ENCODE measurements at regions not wholly inside any gene's neighbourhood (a gene's known extent, or its start where the extent isn't known, plus 50 kb on each side); places are given as distances from the start of the nearest gene placed in this dataset.
"Not testable (repeated sequence)": the region's sequence is repeated elsewhere in the genome, so short reads cannot be mapped to it uniquely, and the experiment has no call there.

DNA sequence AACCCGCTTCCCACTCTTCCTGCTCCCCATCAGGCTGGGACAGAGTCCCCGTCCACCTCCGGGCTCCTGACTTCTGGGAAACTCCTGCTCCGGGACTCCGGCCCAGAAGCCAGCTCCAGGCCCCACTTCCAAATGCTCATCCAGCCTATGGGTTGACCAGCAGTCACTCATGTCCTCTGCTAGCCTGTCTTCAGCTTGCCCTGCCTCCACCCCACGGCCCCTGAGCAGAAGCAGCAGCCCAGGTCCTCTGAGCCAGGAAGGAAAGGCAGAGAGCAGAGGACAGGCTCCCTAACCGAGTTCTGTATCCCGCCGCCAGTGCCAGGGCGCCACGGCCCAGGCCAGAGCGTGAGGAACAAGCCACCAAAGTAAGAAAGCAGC, 86.4 kb upstream of the ID2 start:
- no peak for DNase-seq

DNA sequence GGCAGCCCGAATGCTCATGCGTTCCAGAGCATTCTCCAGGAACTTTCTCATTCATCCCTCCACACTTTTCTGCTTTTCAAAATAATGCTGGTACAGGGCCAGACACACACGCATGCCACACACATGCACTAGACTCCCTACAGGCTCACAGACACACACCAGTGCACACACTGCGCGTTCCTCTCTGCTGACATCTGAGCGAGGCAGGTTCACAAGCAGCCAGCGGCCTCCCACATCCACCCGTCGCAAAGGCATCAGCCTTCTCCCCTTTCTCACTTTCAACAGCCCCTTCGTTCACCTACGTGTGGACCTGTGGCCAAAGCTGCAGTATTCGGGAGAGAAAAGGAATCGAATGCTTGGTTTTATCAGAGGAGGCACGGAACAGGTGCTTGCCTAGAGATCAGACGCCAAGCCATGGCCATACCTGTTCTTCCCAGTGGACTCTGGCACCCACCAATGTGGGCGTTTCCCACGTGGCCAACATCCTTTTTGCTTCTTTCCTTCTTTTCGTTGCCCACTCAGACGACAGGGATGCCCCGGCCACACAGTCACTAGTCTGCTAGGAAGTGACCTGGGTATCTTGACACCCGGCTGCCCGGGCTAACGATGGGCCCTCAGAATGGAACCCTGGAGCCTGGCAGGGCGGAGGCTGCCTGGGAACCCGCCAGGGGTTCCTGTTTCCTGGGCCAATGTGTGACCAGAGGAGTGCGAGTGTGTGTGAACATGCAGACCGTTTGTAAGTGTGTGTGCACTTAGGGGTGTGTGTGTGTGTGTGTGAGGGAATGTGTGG, 85.8 kb upstream of the ID2 start:
- DNase-seq = no peak

DNA sequence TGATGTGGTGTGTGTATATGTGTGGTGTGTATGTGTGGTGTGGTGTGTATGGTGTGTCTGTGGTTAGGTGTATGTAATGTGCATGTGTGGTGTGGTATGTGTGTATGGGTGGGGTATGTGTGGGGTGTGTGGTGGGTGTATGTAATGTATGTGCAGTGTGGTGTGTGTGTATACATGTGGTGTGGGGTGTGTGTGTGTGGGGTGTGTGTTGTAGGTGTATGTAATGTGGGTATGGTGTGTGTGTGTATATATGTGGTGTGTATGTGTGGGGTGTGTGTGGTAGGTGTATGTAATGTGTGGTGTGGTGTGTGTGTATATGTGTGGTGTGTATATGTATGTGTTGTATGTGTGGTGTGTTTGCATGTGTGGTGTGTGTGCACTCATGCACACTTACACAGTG, 84.8 kb upstream of the ID2 start:
- no peak for DNase-seq

DNA sequence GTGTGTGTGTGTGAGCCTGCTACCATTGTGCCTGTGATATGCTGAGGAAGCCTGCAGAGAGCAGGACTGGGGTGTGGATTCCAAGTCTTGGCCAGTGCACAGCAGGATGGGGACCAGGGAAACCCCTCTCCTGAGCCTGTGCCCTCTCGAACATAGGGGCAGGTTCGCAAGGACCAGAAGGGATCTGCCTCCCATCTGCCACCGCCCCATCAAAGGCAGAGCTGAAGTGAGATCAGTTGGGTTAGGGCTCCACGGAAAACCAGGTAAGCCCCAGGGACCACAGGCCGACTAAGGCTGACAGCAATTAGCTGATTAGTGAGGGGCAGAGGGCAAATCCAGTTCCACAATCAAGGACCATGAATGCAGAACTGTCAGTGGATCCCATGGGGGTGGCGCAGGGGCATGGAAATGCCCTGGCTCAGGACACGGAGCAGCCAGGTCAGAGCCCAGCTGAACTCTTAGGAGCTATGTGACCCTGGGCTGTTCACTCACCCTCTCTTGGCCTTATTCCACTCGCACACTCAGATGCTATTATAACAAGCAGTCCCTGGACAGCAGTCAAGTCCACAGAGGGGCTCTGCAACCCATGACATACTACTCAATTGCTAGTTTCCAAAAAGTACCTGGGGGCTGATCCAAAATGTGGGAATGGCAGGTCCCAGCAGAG, 84.2 kb upstream of the ID2 start:
- DNase-seq = no peak

DNA sequence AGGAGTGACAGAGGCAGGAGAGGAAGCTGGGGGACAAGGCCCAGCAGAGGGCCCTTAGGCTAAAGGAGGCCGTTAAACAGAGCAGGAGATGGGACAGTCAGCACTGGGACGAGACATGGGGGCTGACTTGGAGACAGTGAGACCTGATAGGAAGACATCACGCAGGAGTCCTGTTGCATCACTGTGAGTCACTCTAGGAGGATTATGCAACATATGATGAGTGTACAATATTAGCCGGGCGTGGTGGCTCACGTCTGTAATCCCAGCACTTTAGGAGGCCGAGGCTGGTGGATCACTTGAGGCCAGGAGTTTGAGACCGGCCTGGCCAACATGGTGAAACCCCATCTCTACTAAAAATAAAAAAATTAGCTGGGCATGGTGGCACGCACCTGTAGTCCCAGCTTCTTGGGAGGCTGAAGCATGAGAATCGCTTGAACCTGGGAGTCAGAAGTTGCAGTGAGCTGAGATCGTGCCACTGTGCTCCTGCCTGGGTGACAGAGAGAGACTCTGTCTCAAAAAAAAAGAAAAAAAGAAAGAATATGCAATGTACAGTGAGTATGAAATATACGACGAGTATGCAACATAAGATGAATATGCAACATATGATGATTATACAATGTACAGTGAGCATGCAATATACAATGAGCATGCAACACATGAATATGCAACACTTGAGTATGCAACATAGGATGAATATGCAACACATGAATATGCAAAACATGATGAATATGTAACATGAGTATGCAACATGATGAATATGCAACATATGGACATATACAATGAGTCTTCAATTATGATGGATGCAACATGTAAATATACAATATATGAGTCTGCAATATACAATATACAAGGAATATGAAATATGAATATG, 83.3 kb upstream of the ID2 start:
- no peak for DNase-seq

DNA sequence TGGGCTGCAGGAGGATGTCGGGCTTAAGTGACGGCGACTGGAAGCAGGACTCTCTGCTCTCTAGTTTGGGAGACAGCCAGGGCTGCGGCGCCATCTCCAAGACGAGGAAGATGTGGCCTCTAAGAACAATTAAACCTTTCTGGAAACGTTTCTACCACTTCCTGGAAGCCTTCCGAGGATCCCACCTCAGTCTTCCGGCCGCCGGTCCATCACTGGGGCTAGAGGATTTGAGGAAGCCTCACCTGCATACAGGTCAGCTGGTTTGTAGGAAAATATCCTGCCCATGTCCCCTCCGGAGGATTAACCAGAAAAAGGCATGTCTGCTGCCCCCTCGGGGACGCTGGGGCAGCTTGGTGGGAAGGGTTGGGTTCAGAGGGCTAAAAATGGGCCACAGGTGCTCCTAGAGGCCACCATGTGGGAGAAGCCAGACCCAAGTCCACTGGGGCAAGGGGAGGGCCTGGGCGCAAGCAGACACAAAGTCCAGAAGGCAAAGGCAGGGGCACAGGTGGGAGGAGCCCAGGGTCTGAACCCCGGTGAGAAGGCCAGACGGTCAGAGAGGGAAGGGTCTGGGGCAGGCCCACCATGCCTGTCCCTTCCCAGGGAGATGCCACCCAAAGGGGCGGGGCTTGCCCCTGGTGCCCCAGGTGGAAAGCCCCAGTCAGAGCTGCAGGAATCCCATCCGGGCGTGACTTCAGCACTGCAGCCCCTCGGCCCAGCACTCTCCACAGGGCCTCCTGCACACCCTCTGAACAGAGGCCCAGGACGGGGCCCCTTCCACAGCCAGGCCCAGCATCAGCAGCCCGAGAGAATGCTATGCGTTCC, 82.2 kb upstream of the ID2 start:
- DNase-seq = no peak

DNA sequence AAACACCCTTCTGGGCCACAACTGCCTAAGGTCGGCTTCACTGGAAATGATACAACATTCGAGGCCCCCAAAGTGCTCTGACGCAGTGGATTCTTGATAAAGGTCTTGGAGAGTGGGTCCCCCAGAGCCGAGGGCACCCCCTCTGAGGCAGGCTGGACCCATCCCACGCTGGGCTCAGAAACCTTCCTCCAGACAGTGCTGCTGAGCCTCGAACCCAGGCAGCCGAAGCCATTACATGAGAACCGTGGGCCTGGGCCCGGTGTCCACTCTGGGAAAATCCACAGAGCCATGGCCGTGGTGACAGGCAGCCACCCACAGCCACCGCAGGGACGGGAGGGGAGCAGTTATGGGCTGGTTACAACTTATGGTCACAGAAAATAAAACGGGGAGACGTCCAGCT, 81.4 kb upstream of the ID2 start:
- DNase-seq = no peak

DNA sequence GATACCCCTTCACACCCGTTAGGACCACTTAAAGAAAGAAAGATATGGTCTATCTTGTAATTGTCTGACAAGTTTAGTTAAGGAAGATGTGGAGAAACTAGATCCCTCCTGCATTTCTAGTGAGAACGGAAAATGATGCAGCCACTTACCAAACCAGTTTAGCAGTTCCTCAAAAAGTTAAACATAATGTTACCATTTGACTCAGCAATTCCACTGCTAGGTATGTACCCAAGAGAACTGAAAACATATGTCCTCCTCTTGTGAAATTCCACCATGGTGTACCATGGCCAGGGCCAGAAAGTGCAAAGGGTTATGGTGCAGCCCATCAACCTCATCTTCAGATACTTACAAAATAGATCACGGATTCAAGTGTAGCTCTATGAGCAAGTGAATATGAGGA, 79.0 kb upstream of the ID2 start:
- DNase-seq = no peak

DNA sequence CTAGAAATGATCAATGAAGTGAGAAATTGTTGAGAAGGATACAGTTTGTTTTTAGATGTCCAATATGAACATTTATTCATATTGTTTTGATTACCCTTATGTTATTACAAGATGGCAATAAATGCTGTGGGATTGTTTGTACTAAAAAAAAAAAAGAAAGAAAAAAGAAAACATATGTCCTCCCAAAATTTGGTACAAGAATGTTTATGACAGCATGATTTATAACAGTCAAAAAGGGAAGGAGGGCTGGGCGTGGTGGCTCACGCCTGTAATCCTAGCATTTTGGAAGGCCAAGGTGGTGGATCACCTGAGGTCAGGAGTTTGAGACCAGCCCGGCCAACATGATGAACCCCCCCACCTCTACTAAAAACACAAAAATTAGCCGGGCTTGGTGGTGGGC, 78.5 kb upstream of the ID2 start:
- DNase-seq = not testable (repeated sequence)

DNA sequence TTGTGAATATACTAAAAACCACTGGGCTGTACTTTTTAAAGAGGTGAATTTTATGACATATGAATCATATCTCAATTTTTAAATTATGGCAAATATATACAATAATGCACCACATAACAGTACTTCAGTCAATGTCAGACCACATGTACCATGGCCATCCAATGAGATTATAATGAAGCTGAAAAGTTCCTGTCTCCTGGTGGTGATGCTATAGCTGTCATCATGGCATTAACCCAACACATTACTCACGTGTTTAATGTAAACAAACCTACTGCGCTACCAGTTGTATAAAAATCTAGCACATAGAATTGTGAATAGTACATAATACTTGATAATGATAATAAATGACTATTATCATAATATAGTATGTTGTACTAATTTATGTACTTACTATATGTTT, 77.6 kb upstream of the ID2 start:
- DNase-seq = no peak

DNA sequence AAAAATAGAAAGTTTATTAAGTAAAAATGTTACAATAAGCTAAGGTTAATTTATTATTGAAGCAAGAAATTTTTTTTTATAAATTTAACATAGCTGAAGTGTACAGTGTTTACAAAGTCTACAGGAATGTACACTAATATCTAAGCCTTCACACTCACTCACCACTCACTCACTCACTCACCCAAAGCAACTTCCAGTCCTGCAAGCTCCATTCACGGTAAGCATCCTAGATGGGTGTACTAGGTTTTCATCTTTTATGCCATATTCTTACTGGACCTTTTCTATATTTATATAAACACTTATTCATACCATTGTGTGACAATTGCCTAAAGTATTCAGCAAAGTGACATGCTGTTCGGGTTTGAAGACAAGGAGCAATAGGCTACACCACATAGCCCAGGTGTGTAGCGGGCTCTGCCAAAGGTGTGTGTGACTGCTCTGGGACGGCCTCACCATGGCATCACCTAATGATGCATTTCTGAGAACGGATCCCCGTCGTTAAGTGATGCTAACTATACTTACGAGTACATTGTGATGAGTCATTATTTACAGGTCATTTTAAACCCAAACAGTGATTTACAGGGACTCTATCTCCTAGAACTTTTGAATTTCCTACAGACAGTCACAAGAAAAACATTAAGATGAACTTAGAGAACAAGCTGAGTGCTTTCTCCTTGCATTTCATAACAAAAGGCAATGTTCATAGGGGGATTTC, 76.3 kb upstream of the ID2 start:
- peak; percentile 27 for DNase-seq

DNA sequence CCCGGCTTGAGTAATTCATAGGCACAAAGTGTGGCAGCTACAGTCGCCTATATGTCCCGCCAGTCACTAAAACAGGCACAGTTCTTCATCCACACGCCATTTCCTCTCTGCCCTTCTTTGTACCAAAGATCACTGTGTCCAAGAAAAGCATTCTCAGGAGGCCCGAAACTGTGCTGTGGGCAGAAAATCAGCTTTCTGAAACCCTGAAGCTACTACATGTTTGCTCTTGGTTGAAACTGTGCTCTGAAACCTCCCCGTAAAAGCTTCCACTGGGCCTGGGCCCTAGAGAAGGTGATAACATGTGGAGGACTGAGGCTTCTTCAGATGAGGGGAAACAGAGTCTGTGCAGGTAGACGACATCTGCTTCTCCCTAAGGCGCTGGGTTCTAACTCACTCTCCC, 75.6 kb upstream of the ID2 start:
- peak; percentile 76 for DNase-seq

DNA sequence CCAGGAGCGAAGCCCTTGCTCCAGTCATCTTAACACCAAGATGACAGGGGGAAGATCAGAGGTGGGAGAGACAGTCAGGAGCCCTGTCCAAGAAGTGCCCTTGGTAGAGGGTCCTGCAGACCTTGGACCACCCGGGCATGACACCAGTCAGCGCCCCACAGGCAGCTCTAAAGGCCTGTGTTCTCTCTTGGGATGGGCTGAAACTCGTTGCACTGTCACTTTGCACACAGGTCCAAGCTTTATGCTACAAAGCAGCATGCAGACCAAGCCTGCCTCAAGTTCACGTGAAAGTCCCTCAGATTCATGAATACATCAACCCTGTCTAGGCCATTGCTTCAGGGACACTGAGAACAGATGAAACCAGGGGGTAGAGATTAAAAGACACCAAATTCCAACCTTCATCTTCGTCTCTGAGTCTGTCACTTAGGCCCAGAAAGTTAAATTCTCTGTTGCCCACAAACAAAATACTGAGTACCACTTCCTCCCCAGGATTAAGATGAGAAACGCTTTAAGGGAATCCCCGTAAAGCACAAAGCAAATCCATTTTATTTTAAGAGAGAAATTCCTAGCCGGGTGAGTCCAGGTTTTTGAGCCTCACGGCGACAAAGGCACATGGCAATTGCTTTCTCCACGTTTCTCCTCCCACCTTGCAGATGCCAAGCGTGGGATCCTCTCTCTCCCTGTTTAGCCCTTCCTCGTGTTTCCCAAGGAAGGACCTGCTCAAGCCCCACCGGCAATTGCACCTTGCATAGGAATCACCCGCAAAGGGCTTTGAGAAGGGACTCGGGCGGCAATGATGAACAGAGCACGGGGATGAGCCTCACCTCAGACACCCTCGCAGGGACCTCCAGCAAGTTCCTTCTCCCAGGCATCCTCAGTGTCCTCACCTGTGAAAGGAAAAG, 75.0 kb upstream of the ID2 start:
- no peak for DNase-seq

DNA sequence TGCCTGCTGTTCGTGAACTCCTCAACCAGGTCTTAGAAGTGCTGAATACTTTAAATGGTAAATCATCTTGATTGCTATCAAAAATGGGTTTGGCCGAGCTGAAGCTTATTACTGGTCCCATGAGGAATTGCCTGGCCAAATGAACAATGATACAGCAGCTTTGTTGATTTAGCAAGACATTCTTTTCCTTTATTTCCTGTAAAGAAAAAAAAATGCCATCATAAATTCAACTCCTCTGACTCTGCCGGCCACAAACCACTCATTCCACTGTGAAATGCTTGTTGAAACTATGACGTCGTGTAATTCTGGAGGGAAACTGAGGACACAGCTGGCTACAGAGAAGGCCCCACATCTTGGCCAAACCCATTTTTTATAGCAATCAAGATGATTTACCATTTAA, 74.2 kb upstream of the ID2 start:
- DNase-seq = no peak

DNA sequence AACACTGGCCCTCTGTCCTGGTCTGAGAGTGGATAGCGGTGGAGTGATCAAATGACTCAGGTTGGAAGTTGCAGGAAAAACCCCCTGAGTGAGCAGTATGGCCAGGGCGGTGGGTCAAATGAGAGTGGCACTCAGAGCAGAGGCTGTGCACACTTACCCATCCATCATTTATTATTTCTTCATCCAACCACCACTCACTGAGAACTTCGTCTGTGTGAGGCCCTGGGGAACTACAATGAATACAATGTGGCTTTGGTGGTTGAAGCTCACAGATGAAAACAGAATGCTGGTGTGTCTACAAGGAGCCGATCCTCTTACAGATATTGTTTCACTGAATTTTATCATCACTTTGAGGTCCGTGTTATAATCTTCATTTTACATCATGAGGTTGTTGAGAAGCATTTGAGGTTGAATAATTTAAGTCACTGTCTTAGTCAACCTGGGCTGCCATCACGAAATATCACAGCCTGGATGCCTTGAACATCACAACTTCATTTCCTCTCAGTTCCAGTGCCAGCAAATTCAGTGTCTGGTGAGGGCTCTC, 73.4 kb upstream of the ID2 start:
- no peak for DNase-seq

DNA sequence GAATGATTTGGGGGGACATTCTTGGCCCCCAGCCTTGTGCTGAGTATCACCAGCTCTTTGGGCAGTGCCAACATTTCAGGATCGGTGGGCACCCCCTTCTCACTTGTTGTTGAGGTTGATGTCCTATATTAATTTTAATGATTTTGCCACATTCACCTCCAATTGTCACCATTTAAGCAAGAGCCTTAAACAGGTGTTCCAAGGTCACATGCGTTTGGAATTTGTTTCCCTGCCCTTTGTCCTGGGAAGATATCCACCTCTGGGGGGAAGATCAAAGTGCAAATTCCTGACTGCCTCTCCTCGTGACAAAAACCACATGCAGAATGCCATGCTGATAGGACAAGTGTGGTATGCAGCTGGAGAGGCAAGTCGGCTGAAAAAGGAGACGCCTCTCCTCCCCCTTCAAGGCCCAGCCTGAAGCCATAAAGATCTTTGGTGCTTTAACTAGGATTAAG, 72.5 kb upstream of the ID2 start:
- no peak for DNase-seq

DNA sequence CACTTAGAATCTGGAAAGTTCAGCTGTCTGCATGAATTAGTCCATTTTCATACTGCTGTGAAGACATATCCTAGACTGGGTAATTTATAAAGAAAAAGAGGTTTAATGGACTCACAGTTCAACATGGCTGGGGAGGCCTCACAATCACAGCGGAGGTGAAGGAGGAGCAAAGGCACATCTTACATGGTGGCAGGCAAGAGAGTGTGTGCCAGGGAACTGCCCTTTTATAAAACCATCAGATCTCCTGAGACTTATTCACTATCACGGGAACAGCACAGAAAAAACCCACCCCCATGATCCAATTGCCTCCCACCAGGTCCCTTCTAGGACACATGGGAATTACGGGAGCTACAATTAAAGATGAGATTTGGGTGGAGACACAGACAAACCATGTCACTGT, 71.1 kb upstream of the ID2 start:
- not testable (repeated sequence) for DNase-seq

DNA sequence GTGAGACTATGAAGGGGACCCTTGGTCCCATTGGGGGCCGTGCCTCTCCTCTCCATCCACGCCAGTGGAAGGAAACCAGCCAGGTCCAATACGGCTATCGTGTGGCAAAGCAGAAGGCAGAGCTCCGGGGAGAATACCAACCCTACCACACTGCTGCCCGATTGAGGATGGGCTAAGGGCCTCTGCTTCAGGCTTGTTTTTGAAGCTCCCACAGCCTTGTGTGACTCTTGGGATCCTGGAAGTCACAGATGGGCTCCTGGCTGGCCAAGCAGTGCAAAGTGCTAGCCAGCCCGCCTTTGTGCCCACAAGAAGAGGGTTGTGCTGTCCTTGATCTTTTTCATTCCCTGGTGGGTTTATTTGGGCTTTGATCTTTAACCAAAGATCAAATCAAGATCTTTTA, 70.6 kb upstream of the ID2 start:
- DNase-seq = no peak

DNA sequence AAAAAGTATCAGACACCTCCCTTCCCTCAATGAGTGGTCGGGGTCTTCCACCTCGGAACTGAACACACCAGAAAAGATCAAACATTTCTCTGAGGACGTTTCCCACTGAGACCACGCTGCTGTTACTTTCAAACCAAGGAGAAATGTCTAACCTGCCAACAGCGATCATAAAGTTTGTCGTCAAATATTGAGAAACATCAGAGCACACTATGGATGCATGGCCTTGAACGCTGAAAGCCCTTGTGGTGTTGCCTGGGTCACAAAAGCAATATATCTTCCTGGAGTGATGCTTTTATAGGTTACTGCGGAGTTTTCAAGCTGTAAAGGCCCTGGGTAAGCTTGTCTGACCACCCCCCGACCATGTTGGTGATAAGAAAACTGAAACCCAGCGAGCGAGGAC, 70.2 kb upstream of the ID2 start:
- DNase-seq = no peak

DNA sequence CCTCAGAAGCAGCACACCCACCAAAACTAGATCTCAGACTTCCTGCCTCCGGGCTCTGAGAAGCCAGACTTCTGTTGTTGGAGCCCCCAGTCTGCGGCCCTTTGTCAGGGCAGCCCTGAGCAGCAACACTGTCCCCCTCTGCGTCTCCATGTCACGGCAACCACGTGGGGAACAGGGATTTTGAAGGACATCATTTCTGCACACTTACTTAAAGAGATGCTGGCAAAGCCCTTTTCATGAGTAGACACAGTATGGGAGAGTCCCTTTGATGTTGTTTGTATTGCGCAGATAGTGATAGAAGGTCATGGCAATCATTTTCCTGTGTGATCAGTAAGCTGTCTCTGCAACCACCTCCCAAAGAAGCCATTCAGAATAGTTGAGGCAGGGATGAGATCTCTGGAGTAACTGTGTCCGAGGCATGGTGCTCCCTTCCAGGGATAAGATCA, 69.1 kb upstream of the ID2 start:
- no peak for DNase-seq
